GM12864 (cell line): ENCODE measurements at regions not wholly inside any gene's neighbourhood (a gene's known extent, or its start where the extent isn't known, plus 50 kb on each side); places are given as distances from the start of the nearest gene placed in this dataset.

Experiments used
- DNase-seq: peaks from one replicate; pipeline ENCODE4 v3.0.0-alpha.2; 2011; ENCODE audit warnings: low read depth
- H3K4me3 ChIP-seq: 2 replicates; pipeline ENCODE4 v1.5.1; 2011; ENCODE audit warnings: mild to moderate bottlenecking, low read depth, low read length, control low read depth
- CTCF ChIP-seq: IDR thresholded peaks from 2 replicates; pipeline ENCODE4 v1.5.1; 2011; ENCODE audit warnings: low read depth, mild to moderate bottlenecking, moderate library complexity, low read length, control low read depth, inconsistent platforms; ENCODE audit errors: missing control alignments

GRCh38 chr7:25820432-25821040 is 331.5 kb upstream of the NFE2L3 start:
- TF ChIP-seq CTCF, result peak; percentile 69
- H3K4me3 ChIP-seq, result no peak overlapping the region
- no peak for DNase-seq

- no peak for DNase-seq
- no peak overlapping the region for H3K4me3 ChIP-seq
Observed at GRCh38 chr7:25821225-25821624, 330.8 kb upstream of the NFE2L3 start.

GRCh38 chr7:25822823-25823222 is 329.2 kb upstream of the NFE2L3 start:
- no peak for DNase-seq

More at GRCh38 chr7:25821225-25821624, 330.8 kb upstream of the NFE2L3 start:
- TF ChIP-seq CTCF, result no peak

GRCh38 chr7:25823571-25823970 is 328.4 kb upstream of the NFE2L3 start:
- no peak for DNase-seq
- no peak for TF ChIP-seq CTCF
- H3K4me3 ChIP-seq, result no peak overlapping the region

More at GRCh38 chr7:25822823-25823222, 329.2 kb upstream of the NFE2L3 start:
- H3K4me3 ChIP-seq, result no peak overlapping the region
- no peak for TF ChIP-seq CTCF

- DNase-seq, result no peak
- H3K4me3 ChIP-seq, result no peak overlapping the region
- no peak for TF ChIP-seq CTCF
Observed at GRCh38 chr7:25828468-25828867, 323.5 kb upstream of the NFE2L3 start.

GRCh38 chr7:25829663-25830062 is 322.3 kb upstream of the NFE2L3 start:
- no peak for TF ChIP-seq CTCF
- H3K4me3 ChIP-seq, result no peak overlapping the region
- no peak for DNase-seq

GRCh38 chr7:25830215-25830614 is 321.8 kb upstream of the NFE2L3 start:
- no peak for TF ChIP-seq CTCF
- DNase-seq, result no peak
- H3K4me3 ChIP-seq, result no peak overlapping the region
